ENCODE measurements at regions not wholly inside any gene's neighbourhood (a gene's known extent, or its start where the extent isn't known, plus 50 kb on each side); places are given as distances from the start of the nearest gene placed in this dataset.

DNA sequence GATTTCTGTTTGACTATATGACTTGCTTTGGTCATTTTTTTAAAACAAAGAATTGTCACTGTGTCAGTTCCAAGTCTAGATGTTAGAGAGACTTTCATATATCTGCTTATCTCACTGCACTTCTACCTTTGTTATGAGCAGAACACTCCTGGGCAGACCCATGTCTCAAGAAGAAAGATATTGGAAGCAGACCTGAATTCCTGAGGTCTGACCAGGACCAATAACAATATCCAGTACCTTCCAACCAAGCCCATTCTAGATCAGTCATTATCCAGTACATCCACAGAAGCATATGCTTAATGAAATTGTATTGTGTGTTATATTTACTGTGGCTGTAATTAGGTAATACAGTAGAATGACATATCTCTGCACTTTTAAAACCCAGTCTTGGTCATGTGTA lies 811.3 kb upstream of the GBE1 start:
- intact Hi-C loops (cut with DNase I) = no loop called here
- TF ChIP-seq POLR2A (IDR thresholded peaks at IDR 0.05) (no peak), CTCF (IDR thresholded peaks at IDR 0.05) (no peak)
- no peak for DNase-seq

DNA sequence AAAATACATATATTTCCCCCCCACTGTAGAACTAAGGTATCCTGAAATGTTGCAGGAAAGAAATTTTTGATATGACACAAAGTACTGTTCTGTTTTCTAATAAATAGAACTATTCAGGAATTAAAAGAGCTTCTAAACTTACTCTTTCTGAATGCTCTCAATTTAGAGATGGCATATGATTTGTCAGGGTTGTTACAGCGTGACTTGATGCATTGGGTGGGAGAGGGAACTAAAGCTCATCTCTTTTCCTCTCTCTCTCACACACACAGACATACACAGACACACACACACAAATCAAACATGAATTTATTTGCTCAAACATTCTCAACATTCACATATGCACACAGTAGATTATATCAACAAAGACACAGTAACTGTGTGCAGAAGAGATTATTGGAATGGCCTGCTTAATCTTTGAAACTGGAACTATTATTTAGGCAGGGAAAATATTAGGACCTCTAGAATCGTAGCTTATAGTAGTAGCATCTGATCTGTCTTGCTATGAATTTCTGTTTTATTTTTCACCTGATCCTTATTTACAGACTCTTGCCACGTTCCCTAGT lies 807.4 kb upstream of the GBE1 start:
- H3K4me1 ChIP-seq = no peaks in the 10 kb centered on the region
- intact Hi-C loops (cut with DNase I) = no loop called here
- no peaks in the 10 kb centered on the region for H3K9me3 ChIP-seq
- TF ChIP-seq POLR2A (IDR thresholded peaks at IDR 0.05) (no peak), CTCF (IDR thresholded peaks at IDR 0.05) (no peak)
- no peak overlapping the region for H3K27ac ChIP-seq
- DNase-seq (no peak), ATAC-seq (no peak)
- H3K27me3 ChIP-seq = no peaks in the 10 kb centered on the region
- H3K36me3 ChIP-seq = no peaks in the 10 kb centered on the region
- no peak overlapping the region for H3K4me3 ChIP-seq
- 45 to 65% (median 53%) methylated on average over 3 of the region's 3 CpGs for WGBS, 4 donors

More for the DNA sequence above, 811.3 kb upstream of the GBE1 start:
- no peaks in the 10 kb centered on the region for H3K9me3 ChIP-seq
- H3K36me3 ChIP-seq = no peaks in the 10 kb centered on the region
- no peak overlapping the region for H3K4me3 ChIP-seq
- no peaks in the 10 kb centered on the region for H3K27me3 ChIP-seq
- H3K4me1 ChIP-seq = no peaks in the 10 kb centered on the region
- H3K27ac ChIP-seq = no peak overlapping the region
- ATAC-seq = no peak

GRCh38 chr3:82567029-82567600 lies 805.7 kb upstream of the GBE1 start:
- H3K4me1 ChIP-seq = no peaks in the 10 kb centered on the region
- intact Hi-C loops (cut with DNase I) = no loop called here
- no peak overlapping the region for H3K27ac ChIP-seq
- H3K9me3 ChIP-seq = no peaks in the 10 kb centered on the region
- no peaks in the 10 kb centered on the region for H3K36me3 ChIP-seq
- no peaks in the 10 kb centered on the region for H3K27me3 ChIP-seq
- no peak for ATAC-seq
- no peak for TF ChIP-seq POLR2A (IDR thresholded peaks at IDR 0.05)
- TF ChIP-seq CTCF (IDR thresholded peaks at IDR 0.05) = no peak
- H3K4me3 ChIP-seq = no peak overlapping the region
- no peak for DNase-seq
- WGBS, 4 donors = 75 to 88% (median 82%) methylated on average over 4 of the region's 4 CpGs

- Histone ChIP-seq H3K9me3 (no peaks in the 10 kb centered on the region), H3K4me1 (no peaks in the 10 kb centered on the region), H3K27me3 (no peaks in the 10 kb centered on the region), H3K36me3 (no peaks in the 10 kb centered on the region), H3K27ac (no peak overlapping the region), H3K4me3 (no peak overlapping the region)
- WGBS, 4 donors = 45 to 69% (median 62%) methylated on average over 2 of the region's 2 CpGs
- intact Hi-C loops (cut with DNase I) = no loop called here
- ATAC-seq (no peak), DNase-seq (no peak)
- TF ChIP-seq CTCF (IDR thresholded peaks at IDR 0.05) (no peak), POLR2A (IDR thresholded peaks at IDR 0.05) (no peak)
These were observed 801.5 kb upstream of the GBE1 start for GRCh38 chr3:82562896-82563295.

All from heart left ventricle (tissue), 16 donors.